GM21447 (cell line): ENCODE measurements at regions not wholly inside any gene's neighbourhood (a gene's known extent, or its start where the extent isn't known, plus 50 kb on each side); places are given as distances from the start of the nearest gene placed in this dataset.
"Not testable (repeated sequence)": the region's sequence is repeated elsewhere in the genome, so short reads cannot be mapped to it uniquely, and the experiment has no call there.

ENCODE experiments used
- ATAC-seq: cut with Tn5 transposase; IDR thresholded peaks from one replicate; pipeline ENCODE4 v1.9.1; 2021; ENCODE audit not compliant: unreplicated experiment

DNA sequence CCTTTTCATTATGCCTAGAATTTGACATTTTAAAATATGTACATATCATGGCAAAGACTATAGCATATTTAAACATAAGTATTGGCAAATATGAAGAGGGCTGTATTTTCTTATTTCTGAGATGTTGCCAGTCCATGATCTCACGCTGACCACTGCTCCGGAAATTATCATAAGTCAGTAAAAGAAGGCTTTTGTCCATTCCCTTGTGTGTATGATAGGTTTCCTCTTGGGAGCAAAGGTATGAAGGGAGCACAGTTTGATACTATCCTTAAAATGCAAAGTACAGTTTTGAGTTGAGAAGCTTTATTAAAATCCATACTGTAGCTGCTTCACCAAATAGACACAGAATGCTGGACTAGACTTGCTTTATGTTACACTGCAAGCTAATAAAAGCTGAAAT lies 52.6 kb upstream of the AGA start:
- no peak for ATAC-seq

DNA sequence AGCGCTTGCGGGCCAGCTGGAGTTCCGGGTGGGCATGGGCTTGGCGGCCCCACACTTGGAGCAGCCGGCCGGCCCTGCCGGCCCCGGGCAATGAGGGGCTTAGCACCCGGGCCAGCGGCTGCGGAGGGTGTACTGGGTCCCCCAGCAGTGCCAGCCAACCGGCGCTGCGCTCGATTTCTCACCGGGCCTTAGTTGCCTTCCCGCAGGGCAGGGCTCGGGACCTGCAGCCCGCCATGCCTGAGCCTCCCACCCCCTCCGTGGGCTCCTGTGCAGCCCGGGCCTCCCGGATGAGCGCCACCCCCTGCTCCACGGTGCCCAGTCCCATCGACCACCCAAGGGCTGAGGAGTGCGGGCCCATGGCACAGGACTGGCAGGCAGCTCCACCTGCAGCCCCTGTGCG lies 53.4 kb upstream of the AGA start:
- ATAC-seq, result not testable (repeated sequence)

DNA sequence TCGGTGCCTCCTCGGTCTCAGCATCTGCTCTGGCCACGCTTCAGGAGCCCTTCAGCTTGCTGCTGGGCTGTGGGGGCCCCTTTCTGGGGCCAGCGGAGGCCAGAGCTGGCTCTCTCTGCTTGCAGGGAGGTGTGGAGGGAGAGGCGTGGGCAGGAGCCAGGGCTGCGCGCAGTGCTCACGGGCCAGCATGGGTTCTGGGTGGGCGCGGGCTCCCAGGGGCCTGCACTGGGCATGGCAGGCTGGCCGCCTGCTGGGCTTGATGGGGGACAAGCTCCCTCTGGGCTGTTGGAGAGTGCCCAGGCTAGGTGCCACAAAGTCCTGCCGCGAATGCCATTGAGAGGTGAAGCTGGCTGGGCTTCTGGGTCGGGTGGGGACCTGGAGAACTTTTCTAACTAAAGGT lies 57.3 kb upstream of the AGA start:
- ATAC-seq, result no peak

DNA sequence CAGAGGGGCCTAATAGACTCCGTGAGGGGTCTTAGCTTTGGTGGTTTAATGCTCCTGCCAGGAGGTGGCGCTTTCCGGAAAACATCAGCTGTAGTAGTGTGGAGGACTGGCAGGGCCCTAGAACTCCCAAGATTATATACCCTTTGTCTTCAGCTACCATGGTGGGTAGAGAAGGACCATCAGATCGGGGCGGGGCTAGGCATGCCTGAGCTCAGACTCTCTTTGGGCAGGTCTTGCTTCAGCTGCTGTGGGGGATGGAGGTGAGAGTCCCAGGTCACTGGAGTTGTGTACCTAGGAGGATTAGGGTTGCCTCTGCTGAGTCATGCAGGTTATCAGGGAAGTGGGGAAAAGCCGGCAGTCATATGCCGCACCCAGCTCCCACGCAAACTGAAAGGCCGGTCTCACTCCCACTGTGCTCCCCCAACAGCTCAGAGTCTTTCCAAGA lies 63.0 kb upstream of the AGA start:
- no peak for ATAC-seq

DNA sequence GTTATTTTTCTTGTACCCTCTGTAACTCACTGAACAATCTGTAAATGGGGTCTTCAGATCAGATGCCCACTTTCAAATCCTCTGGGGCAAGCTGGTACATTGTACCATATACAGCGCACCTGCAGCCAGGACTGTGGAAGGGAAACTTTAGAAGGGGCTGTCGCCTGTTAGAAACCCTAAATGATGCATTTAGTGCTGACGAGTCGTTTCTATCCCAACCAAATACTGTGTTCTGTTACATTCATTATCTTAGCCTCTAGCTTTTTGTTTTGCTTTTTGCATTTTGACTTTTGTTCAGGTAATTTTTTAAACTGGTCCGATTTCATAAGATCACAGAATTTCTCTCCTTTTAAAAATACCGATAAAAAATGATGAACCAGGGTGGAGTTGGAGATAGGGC lies 66.4 kb upstream of the AGA start:
- no peak for ATAC-seq

DNA sequence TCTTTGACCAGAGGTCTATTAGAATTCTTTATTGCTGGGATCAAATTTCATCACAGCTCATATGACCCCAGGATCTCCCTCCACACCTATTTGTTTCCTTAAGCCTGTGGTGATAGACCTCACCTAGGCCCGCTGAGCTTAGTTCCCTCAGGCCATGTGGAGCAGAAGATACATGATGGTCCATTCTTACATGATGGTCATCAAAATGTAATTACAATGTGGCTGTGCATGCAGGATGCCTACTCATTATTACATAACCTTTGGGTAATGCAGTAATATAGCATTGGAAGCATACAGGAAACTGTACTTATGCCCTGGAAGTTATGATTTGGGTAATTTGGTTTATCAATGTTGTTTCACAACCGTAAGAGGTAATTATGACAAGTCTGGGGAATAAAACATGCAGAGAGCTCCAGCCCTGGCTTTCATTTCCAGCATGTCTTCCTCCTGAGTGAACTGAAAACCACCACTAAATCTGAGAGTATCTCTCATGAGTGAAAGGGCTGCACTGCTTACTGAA lies 67.0 kb upstream of the AGA start:
- no peak for ATAC-seq

DNA sequence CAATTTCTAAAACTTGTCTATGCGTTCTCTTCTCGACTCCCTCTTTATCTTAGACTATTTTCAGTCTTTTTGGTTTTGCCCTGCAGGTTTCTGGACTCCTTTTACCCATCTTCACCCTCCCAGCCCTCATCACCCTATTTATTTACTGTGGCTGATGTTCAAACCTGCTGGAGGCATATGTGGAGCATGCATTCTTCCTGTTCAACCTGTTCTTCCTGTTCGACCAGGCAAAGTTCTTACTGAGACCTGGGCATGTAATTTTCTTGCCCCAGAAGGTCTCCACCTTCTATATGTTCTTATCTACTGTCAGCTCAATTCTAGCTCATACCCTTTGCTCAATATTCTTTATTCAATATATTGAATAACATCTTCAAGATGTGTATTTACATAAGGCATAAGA lies 69.4 kb upstream of the AGA start:
- ATAC-seq, result no peak

DNA sequence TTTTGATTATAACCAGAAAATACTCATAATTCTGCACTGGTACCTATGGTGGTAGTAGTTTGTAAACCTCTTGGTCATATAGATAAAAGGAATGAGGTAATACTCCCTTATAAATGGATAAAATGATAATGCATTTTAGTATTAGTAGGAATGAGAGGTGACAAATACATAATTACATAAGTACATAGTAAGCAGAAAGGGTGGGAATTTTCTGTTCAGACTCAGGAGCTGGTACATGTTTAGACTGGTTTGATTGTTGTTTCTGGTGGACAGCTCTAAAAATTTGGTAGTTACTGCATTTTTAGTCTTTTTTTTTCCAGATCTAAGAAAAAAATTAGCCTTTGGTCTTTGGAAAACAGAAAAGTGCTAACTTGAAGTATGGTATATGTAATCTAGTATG lies 70.4 kb upstream of the AGA start:
- no peak for ATAC-seq

DNA sequence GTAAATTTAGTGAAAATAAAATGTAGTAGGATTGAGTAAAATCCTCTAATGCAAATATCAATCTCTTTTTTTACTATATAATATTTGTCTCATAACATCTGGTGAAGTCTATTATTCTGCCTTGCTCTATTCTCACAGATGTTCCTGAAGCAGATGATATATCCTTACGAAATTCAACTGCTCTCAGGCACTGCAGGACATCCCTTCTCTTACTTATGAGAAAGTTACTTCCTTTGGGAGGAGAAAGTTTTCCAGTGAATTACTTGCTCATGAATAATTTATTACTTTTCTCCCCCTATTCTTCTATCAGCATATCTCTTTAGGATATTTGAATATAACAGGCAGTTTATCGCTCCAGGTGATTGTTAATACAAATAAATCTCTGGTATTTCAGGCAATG lies 75.6 kb upstream of the AGA start:
- ATAC-seq, result no peak

DNA sequence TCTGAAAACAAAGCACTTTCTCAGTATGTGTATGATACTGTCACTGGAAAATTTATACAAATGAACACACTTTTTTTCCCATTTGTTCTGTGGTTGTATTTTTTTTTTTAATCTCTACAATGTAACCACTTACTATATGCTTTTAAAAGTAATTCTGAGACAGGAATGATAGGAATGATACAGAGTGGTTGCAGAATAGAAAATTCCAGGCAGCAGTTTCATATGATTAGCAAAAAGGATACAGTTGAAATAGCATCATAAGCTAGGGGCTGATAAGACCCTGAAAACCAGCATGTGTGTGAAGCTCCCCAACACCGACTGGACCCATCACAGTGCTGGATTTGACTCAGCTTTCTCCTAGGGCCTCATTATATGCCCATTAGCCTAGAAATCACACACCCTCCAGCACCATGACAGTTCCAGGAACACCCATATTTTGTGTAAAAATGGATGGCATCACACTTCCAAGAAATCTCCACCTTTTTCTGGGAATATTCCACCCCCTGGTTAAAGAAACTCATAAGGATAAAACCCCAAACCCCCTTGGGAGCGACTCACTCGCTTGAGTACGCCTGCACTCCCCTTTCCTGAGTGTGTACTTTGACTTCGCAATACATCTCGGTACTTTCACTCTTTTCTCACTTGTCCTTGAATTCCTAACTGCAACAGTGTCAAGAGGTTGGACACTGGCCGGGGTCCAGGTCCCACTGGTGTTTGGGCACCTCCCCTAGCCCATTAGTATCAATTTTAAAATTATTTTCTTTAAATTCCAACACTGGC lies 77.4 kb upstream of the AGA start:
- ATAC-seq, result no peak

DNA sequence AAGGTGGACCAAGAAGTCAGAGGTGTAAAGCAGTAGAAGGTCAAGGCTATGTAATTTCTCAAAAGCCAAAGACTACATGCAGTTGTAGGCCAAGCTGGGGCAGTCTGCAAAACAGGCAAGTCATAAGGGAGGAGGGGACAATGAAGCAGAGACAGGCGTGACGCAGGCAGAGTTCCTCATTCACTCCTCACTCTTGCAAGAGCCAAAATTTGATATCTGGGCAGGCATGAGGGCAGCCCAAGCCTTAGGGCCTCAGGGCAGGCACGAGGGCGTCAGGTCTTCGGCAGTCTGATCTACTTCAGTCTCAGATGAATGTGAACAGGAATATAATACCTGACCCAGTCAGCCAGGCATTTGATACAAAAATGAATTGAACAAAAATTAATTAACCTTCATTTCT lies 86.4 kb upstream of the AGA start:
- no peak for ATAC-seq

DNA sequence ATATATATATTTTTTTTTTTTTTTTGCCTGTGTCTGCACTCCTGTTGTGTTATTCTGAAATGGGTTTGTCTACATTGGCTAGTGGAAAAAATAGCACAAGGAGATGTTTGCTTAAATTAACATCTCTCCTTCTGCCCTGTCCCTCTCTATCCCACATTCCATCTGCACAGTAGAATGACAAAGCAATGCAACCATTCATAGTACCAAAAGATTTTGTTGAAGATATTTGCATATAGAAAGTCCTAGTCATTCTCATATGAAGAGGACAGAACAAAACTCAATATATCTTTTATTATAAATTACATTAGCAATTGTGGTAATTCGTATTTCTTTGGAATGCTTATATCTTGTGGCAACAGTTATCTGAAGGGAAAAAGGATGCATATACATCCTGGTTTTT lies 88.3 kb upstream of the AGA start:
- ATAC-seq, result no peak

DNA sequence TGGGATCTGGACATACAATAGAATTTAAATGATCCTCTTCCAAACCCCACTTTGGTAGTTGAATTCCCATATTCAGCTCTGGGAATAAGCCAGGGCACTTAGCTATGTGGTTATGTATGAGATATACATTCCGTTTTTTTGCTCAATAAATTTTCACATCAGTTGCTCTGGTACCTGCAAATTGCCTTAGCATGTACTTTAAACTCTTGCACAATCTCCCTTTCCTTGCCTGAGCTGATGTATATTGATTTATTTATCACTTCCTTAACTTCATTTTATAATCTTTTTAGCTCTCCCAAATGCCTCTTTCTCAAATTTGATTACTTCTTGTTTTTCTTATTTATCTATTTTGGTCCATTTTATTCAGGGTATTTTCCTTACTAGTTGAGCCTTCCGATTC lies 90.1 kb upstream of the AGA start:
- no peak for ATAC-seq

DNA sequence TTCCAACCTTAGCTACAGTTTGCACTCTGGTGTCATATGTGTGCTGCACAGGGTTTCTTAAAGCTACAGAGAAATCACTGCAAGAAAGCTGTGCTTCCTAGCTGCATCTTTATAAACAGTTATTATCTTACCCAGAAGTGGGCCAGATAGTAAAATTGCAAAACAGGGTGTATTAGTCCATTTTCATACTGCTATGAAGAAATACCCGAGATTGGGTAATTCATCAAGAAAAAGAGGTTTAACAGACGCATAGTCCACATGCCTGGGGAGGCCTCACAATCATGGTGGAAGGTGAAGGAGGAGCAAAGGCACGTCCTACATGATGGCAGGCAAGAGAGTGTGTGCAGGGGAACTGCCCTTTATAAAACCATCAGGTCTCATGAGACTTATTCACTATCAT lies 92.6 kb upstream of the AGA start:
- ATAC-seq, result not testable (repeated sequence)

DNA sequence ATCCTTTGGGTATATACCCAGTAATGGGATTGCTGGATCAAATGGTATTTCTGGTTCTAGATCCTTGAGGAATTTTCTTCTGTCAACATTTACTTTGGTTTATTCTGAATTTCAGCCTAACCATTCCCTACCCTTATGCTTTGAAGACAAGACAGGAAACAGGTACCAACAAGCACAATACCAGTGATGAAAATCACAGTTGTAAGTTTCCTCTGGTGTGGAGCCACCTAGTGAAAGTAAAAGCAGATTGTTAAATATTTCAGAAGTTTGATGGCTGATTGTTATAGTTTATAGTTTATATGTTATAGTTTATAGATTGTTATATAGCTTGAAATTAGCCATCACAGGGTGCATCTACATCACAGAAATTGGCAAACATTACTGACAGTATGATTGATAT lies 104.5 kb upstream of the AGA start:
- no peak for ATAC-seq

DNA sequence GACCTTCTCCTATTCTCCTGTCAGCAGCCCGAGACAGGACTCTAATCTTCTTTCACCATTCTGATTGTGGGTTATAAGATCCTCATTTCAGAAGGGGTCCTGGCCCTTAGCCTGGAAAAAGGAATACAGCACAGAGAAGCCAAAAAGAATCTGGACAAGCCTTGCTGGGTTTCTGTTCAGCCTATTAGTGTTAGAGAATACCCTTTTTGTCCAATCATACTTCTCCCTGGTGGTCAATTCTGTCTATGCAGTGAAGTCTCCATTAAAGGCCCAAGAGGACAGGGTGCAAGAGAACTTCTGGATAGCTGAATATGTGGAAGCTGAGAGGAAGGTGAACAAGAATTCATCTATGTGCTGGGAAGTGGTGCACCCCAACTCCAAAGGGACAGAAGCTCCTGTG lies 105.7 kb upstream of the AGA start:
- no peak for ATAC-seq

DNA sequence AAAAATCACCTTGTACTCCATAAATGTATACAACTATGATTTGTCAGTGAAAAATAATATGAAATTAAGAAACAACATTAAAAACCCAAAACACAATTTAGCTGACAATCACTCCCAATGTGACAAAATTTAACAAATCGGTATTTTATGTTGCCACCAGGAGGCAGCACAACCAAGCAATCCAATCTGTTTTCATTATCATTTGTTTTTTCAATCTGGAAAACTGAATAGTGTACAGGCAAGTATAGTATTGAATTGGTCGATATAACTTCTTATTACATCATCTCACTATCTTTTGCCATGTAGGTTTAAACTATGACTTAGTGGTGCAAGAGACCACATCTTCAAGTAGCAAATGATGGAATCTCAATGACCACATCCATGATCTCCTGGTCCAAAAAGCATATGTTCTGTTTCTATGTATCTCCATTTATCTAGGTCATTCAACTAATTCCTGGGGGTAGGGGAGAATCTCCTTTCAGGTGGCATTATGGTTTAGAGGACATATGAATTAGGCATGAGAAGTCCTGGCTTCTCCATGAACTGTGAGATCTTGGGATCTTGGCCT lies 112.9 kb upstream of the AGA start:
- no peak for ATAC-seq

DNA sequence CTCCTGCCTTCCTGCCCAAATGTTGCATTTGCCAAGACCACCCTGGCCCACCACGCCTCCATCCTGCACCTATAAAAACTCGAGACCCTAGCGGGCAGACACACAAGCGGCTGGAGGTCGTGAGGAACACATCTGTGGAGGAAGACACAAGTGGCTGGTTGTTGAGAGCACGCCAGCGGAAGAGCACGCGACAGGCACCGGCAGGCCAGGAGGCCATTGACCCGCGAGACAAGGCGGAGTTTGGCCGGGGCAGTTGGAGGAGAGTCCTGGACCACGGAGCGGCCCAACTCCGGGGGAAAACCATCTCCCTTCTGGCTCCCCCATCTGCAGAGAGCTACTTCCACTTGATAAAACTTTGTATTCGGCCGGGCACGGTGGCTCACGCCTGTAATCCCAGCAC lies 115.2 kb upstream of the AGA start:
- ATAC-seq, result no peak

DNA sequence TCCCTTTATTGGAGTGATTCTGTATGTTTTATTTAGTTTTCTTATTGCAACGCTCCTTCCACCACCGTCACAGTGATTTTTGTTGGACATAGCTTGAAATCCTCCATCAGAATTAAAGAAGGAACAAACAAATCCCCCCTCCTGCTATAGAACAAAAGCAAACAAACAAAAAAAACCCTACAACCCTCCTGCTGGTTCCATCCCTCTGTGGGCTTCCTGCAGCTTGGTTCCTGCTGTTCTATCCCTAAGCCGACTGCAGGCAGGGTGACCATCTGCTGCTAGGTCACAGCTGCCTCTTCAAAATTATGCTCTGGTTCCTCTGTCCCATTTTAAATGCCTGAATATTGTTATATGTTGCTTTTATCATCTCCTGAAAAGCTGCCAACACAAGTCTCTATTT lies 116.8 kb upstream of the AGA start:
- ATAC-seq, result no peak

DNA sequence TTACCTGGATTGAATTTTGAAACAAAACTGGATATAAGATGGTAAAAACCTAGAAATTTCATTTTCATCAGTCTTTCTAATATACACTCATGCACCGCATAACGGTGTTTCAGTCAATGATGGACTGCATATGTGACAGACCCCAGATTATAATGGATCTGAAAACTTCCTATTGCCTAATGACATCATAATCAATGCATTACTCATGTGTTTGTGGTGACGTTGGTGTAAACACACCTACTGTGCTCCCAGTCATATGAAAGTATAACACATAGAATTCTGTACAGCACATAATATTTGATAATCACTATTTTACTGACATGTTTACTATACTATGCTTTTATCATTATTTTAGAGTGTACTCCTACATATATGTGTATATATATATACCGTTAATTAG lies 119.9 kb upstream of the AGA start:
- no peak for ATAC-seq

DNA sequence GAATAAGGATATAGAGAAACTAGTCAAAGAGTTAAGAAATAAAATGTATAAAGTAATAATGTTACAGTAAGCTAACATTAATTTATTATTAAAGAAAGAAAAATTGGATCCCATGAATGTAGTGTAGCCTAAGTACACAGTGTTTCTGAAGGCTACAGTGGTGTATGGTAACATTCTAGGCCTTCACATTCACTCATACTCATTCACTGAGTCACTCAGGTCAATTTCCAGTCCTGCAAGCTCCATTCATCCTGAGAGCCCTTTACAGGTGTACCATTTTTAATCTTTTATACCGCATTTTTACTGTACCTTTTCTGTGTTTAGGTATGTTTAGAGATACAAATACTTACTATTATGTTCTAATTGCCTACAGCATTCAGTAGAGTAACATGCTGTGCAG lies 120.6 kb upstream of the AGA start:
- ATAC-seq, result no peak

DNA sequence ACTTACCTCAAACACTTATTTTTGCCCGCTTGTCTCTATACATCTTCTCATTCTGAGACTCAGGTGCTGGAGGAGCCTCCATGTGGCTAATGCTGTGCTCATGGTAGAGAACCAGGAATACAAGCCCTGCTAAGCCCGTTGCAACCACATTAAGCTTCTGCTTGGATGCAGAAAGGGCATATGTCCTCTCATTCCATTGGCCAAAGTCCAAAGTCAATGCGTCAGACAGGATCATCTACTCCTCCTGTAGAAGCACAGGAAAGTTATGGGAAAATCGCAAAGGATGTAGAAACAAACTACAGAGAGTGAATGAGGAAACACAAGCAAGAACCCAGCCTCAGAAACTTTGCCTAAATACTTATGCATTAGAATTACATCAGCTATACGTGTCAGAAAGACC lies 124.5 kb upstream of the AGA start:
- ATAC-seq, result no peak

DNA sequence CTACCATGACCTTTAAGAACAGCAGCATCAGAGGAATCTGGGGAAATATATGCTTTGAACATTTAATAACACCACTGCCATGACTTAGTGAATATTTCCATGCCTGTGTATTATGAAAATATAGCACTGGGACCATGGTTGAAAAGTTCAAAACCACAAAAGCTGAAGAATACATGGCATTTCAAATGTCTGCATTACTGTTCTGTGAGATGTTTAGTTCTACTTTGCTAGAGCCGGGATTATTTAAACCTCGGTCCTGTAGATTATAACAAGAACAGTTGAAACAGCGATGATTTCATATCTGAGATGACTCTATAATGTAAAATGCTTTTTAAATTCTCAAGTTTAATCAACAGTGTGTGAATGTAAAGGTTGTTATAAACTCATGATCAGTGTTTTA lies 126.7 kb upstream of the AGA start:
- ATAC-seq, result no peak
